ENCODE measurements at regions not wholly inside any gene's neighbourhood (a gene's known extent, or its start where the extent isn't known, plus 50 kb on each side); places are given as distances from the start of the nearest gene placed in this dataset.

DNA sequence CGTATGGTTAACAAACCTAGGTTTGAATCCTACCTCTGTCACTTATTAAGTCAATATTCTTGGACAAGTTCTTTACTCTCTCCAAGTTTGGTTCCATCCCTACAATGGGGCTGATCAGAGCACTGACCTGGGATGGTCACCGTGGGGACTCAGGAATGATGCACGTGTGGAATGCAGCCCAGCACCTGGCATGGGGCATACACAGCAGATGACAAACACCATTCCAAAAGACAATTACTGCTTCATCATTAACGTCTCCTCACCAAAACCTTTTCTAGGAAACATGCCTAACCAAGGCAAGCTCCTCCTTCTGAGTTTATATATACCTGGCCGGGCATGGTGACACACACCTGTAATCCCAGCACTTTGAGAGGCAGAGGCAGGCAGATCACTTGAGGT lies 532.9 kb upstream of the ID2 start:
- Histone ChIP-seq H3K4me3 (no peak overlapping the region), H3K27ac (no peak overlapping the region), H3K36me3 (no peaks in the 10 kb centered on the region), H3K27me3 (peaks cover 0 to 3% (median 0%) of the 10 kb centered on the region in 4 donors), H3K9me3 (no peaks in the 10 kb centered on the region), H3K4me1 (no peaks in the 10 kb centered on the region)
- intact Hi-C loops (cut with DNase I), result no loop called here
- no peak for DNase-seq
- no peak for TF ChIP-seq POLR2A (IDR thresholded peaks at IDR 0.05)
- TF ChIP-seq, protein P1, sequence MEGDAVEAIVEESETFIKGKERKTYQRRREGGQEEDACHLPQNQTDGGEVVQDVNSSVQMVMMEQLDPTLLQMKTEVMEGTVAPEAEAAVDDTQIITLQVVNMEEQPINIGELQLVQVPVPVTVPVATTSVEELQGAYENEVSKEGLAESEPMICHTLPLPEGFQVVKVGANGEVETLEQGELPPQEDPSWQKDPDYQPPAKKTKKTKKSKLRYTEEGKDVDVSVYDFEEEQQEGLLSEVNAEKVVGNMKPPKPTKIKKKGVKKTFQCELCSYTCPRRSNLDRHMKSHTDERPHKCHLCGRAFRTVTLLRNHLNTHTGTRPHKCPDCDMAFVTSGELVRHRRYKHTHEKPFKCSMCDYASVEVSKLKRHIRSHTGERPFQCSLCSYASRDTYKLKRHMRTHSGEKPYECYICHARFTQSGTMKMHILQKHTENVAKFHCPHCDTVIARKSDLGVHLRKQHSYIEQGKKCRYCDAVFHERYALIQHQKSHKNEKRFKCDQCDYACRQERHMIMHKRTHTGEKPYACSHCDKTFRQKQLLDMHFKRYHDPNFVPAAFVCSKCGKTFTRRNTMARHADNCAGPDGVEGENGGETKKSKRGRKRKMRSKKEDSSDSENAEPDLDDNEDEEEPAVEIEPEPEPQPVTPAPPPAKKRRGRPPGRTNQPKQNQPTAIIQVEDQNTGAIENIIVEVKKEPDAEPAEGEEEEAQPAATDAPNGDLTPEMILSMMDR (IDR thresholded peaks at IDR 0.05), result no peak
- 73 to 76% methylated on average over 4 to 5 of the region's 5 CpGs for WGBS, 2 donors

DNA sequence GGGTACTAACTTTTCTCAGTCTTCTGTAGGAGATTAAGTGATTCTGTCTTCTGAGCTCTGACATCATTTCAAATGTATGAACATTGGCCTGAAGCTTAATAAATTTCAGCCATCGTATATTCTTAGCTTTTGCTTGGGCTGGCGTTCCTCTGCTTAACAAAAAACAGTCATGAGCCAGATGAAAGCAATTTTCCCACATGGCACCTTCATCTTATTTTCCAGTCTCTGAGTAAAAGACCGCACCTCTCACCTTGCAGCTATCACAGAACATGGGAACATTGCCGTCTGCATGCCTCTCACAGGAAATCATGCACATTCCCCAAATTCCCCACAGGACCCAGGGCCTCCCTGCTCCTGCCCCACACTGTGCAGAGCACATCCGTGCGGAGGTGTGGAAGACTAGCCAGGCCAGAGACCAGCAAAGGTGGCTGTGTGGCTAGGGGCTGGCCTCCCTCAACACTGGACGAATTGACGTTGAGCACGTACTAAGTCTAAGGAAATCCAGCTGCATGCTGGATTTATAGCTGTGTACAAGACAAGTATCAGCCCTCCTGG lies 531.8 kb upstream of the ID2 start:
- DNase-seq, result no peak
- H3K27ac ChIP-seq, result no peak overlapping the region
- no peaks in the 10 kb centered on the region for H3K36me3 ChIP-seq
- 68 to 91% methylated on average over 4 to 9 of the region's 9 CpGs for WGBS, 2 donors
- TF ChIP-seq POLR2A (IDR thresholded peaks at IDR 0.05), result no peak
- TF ChIP-seq, protein P1 (IDR thresholded peaks at IDR 0.05), result no peak
- H3K9me3 ChIP-seq, result no peaks in the 10 kb centered on the region
- H3K4me3 ChIP-seq, result no peak overlapping the region
- no peaks in the 10 kb centered on the region for H3K4me1 ChIP-seq
- intact Hi-C loops (cut with DNase I), result no loop called here
- peaks cover 0 to 3% (median 0%) of the 10 kb centered on the region in 4 donors for H3K27me3 ChIP-seq

DNA sequence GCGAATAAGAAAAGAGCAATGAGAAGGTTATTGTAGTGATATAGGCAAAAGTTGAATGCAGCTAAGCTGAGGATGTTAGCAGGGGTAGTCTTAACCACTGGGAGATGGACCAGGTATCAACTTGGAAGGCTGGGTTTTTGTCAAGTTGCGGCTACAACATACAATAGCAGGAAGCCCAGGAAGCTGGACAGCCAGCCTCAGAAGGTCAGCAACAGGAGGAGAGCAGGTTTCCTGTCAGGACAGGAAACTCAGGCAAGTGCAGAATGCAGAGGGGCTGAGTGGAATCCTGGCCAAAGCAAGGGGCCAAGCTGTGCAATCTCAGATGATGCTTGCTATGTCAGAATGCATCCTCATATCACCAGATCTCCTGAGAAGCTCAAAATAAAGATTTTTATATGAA lies 530.0 kb upstream of the ID2 start:
- H3K36me3 ChIP-seq, result no peaks in the 10 kb centered on the region
- TF ChIP-seq, protein P1 (IDR thresholded peaks at IDR 0.05), result no peak
- no peak for TF ChIP-seq POLR2A (IDR thresholded peaks at IDR 0.05)
- no peak for DNase-seq
- H3K4me1 ChIP-seq, result no peaks in the 10 kb centered on the region
- no peaks in the 10 kb centered on the region for H3K9me3 ChIP-seq
- WGBS, 2 donors, result 86 to 94% methylated on average over 2 of the region's 2 CpGs
- no peak overlapping the region for H3K27ac ChIP-seq
- intact Hi-C loops (cut with DNase I), result no loop called here
- peaks cover 0 to 3% (median 0%) of the 10 kb centered on the region in 4 donors for H3K27me3 ChIP-seq
- H3K4me3 ChIP-seq, result no peak overlapping the region

GRCh38 chr2:8152392-8153257 lies 529.2 kb upstream of the ID2 start:
- Histone ChIP-seq H3K9me3 (no peaks in the 10 kb centered on the region), H3K4me3 (no peak overlapping the region), H3K36me3 (no peaks in the 10 kb centered on the region), H3K4me1 (no peaks in the 10 kb centered on the region), H3K27me3 (peaks cover 0 to 3% (median 0%) of the 10 kb centered on the region in 4 donors), H3K27ac (no peak overlapping the region)
- 73 to 83% methylated on average over 9 to 10 of the region's 11 CpGs for WGBS, 2 donors
- intact Hi-C loops (cut with DNase I), result no loop called here
- no peak for DNase-seq
- no peak for TF ChIP-seq POLR2A (IDR thresholded peaks at IDR 0.05)
- TF ChIP-seq, protein P1 (IDR thresholded peaks at IDR 0.05), result no peak

DNA sequence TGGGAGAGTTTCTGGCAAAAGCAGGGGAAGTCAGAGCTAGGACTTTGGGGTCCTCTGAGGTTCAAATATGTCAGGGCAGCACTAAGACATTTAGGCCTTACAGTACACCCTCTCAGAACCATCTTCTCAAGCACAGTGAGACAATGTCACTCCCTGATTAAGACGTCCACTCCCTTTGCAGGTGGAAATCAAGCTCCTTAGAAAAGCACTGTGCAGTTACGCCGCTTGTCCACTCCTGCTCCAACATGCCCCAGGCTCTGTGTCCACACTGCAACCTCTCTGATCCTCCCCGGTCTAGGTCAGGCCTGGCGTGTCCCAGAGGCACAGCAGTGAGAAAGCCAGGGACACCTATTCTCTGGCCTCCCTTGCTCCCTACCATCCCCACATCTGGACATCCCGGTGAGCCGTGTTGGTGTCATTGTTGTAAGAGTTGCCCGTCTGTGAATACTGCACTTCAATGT lies 528.6 kb upstream of the ID2 start:
- Histone ChIP-seq H3K9me3 (no peaks in the 10 kb centered on the region), H3K4me3 (no peak overlapping the region), H3K36me3 (no peaks in the 10 kb centered on the region), H3K27me3 (peaks cover 0 to 3% (median 0%) of the 10 kb centered on the region in 4 donors), H3K27ac (no peak overlapping the region), H3K4me1 (no peaks in the 10 kb centered on the region)
- TF ChIP-seq POLR2A (IDR thresholded peaks at IDR 0.05), result no peak
- intact Hi-C loops (cut with DNase I), result no loop called here
- 90 to 95% methylated on average over 7 to 8 of the region's 8 CpGs for WGBS, 2 donors
- no peak for DNase-seq
